Progenitor cell of endocrine pancreas (in vitro differentiated cells): ENCODE measurements at regions not wholly inside any gene's neighbourhood (a gene's known extent, or its start where the extent isn't known, plus 50 kb on each side); places are given as distances from the start of the nearest gene placed in this dataset.
"Not testable (repeated sequence)": the region's sequence is repeated elsewhere in the genome, so short reads cannot be mapped to it uniquely, and the experiment has no call there.

Experiments used
- DNase-seq: peaks from one replicate; pipeline ENCODE4 v3.0.0; 2021; ENCODE audit warnings: low spot score; ENCODE audit not compliant: unreplicated experiment
- H3K27ac Mint-ChIP-seq: 2 replicates; pipeline ENCODE4 v1.8.0; 2021; ENCODE audit warnings: mild to moderate bottlenecking, moderate library complexity, mixed read lengths
- H3K27me3 Mint-ChIP-seq: 2 replicates; pipeline ENCODE4 v1.8.0; 2021; ENCODE audit warnings: mixed read lengths
- H3K36me3 Mint-ChIP-seq: 2 replicates; pipeline ENCODE4 v1.8.0; 2022; ENCODE audit warnings: mixed read lengths; ENCODE audit not compliant: insufficient read depth
- H3K4me1 Mint-ChIP-seq: 2 replicates; pipeline ENCODE4 v1.8.0; 2021; ENCODE audit warnings: low read depth, mixed read lengths
- H3K4me3 Mint-ChIP-seq: 2 replicates; pipeline ENCODE4 v1.8.0; 2021; ENCODE audit warnings: low read depth, mild to moderate bottlenecking, moderate library complexity, mixed read lengths
- H3K9me3 Mint-ChIP-seq: 2 replicates; pipeline ENCODE4 v1.8.0; 2021; ENCODE audit warnings: low read depth, mixed read lengths
- TF ChIP-seq, protein P1 (sequence below): fragments of 200-600 bp; sonication (generic); IDR thresholded peaks from one replicate; pipeline ENCODE4 v1.5.0; 2021; ENCODE audit warnings: antibody characterized with exemption, mild to moderate bottlenecking; ENCODE audit not compliant: unreplicated experiment

DNA sequence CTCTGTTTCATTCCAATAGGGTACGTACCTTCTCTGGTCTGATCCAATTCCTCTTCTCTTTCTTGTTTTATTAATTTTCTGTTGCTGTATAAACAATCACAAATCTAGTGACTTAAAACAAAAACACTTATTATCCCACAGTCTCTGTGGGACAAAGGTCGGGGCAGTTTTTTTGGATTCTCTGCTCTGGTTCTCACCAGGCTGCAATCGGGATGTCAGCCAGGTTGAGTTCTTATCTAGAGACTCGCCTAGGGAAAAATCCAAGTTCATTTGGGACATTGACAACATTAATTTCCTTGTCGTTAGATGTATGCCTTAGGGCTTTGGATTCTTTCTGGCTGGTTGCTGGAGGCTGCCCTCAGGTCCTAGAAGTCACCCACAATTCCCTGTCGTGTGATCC, 430.5 kb upstream of the RORB start:
- Mint-ChIP-seq H3K9me3 (peaks cover 11% of the 10 kb centered on the region), H3K36me3 (no peaks in the 10 kb centered on the region), H3K4me1 (no peaks in the 10 kb centered on the region), H3K27me3 (no peaks in the 10 kb centered on the region), H3K27ac (no peak overlapping the region), H3K4me3 (no peak overlapping the region)
- TF ChIP-seq, protein P1, sequence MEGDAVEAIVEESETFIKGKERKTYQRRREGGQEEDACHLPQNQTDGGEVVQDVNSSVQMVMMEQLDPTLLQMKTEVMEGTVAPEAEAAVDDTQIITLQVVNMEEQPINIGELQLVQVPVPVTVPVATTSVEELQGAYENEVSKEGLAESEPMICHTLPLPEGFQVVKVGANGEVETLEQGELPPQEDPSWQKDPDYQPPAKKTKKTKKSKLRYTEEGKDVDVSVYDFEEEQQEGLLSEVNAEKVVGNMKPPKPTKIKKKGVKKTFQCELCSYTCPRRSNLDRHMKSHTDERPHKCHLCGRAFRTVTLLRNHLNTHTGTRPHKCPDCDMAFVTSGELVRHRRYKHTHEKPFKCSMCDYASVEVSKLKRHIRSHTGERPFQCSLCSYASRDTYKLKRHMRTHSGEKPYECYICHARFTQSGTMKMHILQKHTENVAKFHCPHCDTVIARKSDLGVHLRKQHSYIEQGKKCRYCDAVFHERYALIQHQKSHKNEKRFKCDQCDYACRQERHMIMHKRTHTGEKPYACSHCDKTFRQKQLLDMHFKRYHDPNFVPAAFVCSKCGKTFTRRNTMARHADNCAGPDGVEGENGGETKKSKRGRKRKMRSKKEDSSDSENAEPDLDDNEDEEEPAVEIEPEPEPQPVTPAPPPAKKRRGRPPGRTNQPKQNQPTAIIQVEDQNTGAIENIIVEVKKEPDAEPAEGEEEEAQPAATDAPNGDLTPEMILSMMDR = no peak
- no peak for DNase-seq

DNA sequence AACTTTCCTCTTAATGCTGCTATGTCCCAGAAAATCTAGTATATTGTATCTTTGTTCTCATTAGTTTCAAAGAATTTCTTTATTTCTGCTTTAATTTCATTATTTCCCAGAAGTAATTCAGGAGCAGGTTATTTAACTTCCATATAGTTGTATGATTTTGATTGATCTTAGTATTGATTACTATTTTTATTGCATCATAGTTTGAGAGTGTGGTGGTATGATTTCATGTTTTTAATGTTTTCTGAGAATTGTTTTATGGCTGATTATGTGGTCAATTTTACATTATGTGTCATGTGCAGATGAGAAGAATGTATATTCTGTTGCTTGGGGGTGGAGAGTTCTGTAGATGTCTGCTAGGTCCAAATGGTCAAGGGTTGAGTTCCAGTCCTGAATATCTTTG, 425.6 kb upstream of the RORB start:
- DNase-seq = no peak
- Mint-ChIP-seq H3K27ac (no peak overlapping the region), H3K36me3 (no peaks in the 10 kb centered on the region), H3K4me1 (no peaks in the 10 kb centered on the region), H3K4me3 (no peak overlapping the region), H3K9me3 (peaks cover 17% of the 10 kb centered on the region), H3K27me3 (no peaks in the 10 kb centered on the region)
- TF ChIP-seq, protein P1 = no peak

DNA sequence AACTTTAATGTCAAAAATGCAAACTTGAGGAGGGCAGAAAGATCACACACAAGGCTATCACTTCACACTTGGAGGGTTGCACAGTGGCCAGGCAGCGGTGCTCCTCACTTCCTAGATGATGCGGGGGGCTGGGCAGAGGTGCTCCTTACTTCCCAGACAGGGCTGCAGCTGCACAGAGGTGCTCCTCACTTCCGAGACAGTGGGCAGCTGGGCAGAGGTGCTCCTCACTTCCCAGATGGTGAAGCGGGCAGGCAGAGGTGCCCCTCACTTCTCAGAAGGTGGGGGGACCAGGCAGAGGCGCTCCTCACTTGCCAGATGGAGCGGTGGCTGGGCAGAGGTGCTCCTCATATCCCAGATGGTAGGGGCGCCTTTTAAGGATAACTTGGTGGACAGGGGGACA, 423.2 kb upstream of the RORB start:
- Mint-ChIP-seq H3K4me3 (no peak overlapping the region), H3K27me3 (no peaks in the 10 kb centered on the region), H3K9me3 (peaks cover 17% of the 10 kb centered on the region), H3K27ac (no peak overlapping the region), H3K36me3 (no peaks in the 10 kb centered on the region), H3K4me1 (no peaks in the 10 kb centered on the region)
- TF ChIP-seq, protein P1 = no peak
- no peak for DNase-seq

DNA sequence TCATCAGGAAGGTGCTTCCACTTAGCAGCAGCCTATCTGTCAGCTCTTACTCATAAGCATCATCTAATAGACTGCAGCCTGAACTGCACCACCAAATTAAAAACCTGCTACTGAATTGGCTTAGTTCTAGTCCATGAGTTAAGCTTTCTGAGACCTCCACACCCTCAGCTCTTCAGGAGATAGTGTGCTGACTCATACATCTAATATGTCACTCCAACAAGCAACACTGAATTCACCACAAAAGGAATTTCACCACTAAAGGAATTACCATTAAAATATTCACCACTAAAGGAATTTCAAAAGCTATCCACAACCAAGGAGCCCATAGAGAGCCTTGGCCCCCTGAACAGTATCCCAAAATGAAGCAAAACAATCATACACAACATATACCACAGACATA, 418.5 kb upstream of the RORB start:
- H3K4me1 Mint-ChIP-seq = no peaks in the 10 kb centered on the region
- H3K36me3 Mint-ChIP-seq = no peaks in the 10 kb centered on the region
- no peak overlapping the region for H3K4me3 Mint-ChIP-seq
- H3K27ac Mint-ChIP-seq = no peak overlapping the region
- peaks cover 3% of the 10 kb centered on the region for H3K27me3 Mint-ChIP-seq
- TF ChIP-seq, protein P1 = no peak
- no peak for DNase-seq
- peaks cover 5% of the 10 kb centered on the region for H3K9me3 Mint-ChIP-seq

DNA sequence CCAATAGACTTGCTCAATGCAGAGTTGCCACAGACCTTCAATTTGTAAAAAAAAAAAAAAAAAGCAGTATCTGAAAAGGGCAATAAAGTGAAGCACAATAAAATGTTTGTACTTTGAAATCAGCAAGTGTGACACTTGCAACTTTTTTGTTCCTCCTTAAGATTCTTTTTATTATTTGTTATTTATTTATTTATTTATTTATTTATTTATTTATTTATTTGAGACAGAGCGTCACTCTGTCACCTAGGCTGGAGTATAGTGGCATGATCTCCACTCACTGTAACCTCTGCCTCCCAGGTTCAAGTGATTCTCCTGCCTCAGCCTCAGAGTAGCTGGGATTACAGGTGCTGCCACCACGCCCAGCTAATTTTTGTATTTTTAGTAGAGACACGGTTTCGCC, 416.5 kb upstream of the RORB start:
- not testable (repeated sequence) for H3K4me3 Mint-ChIP-seq, H3K4me1 Mint-ChIP-seq, DNase-seq, H3K9me3 Mint-ChIP-seq, H3K36me3 Mint-ChIP-seq, H3K27ac Mint-ChIP-seq, H3K27me3 Mint-ChIP-seq

DNA sequence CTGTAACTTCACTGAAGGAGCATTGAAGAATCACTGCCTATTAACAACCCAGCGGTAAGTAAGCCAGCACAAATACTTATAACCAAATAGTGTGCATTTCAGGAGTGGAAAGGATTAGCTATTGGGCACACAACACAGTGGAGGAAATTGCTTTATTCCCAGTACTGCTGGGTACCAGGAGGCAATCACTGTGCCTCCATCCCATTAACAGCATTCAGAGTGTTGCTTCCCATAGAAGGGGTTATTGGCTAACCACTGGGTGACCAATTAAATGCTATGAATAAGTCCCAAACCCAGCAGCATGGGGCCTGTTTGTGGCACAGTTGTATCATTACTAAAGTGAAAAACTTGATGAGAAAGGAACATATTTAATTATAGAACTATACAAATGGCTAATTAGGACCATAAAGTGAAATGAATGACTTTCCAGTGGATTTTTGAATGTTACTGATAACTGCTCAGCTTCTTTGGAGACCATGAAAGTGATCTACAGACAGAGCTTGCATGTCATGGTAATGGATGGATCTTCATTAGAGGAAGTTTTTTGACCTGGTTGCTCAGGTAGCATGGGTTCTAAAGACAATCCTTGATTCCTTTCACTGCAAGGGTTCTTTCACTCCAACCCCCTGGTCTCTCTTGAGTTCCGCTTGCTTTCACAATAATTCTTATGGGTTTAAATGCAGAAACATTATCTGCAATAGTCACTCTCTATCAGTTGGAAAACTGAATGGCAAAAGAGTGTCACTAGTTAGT, 413.3 kb upstream of the RORB start:
- peaks cover 5% of the 10 kb centered on the region for H3K9me3 Mint-ChIP-seq
- no peaks in the 10 kb centered on the region for H3K36me3 Mint-ChIP-seq
- TF ChIP-seq, protein P1 = no peak
- H3K27me3 Mint-ChIP-seq = peaks cover 39% of the 10 kb centered on the region
- no peak for DNase-seq
- no peak overlapping the region for H3K4me3 Mint-ChIP-seq
- H3K4me1 Mint-ChIP-seq = peaks cover 1% of the 10 kb centered on the region
- no peak overlapping the region for H3K27ac Mint-ChIP-seq

DNA sequence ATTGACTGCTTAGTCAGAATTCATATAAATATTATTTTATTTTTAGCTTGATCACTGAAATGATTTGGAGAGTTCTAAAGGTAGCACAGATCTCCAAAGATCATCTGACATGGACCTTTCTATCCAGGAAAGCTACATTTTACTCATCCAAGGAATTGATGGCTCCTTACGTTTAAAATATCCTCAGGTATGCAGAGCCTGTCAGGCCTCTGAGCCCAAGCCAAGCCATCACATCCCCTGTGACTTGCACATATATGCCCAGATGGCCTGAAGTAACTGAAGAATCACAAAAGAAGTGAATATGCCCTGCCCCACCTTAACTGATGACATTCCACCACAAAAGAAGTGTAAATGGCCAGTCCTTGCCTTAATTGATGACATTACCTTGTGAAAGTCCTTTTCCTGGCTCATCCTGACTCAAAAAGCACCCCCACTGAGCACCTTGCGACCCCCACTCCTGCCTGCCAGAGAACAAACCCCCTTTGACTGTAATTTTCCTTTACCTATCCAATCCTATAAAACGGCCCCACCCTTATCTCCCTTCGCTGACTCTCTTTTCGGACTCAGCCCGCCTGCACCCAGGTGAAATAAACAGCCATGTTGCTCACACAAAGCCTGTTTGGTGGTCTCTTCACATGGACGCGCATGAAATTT, 411.6 kb upstream of the RORB start:
- not testable (repeated sequence) for H3K4me3 Mint-ChIP-seq, H3K9me3 Mint-ChIP-seq, H3K36me3 Mint-ChIP-seq, DNase-seq, H3K27ac Mint-ChIP-seq, H3K4me1 Mint-ChIP-seq
- H3K27me3 Mint-ChIP-seq = peaks cover 55% of the 10 kb centered on the region

DNA sequence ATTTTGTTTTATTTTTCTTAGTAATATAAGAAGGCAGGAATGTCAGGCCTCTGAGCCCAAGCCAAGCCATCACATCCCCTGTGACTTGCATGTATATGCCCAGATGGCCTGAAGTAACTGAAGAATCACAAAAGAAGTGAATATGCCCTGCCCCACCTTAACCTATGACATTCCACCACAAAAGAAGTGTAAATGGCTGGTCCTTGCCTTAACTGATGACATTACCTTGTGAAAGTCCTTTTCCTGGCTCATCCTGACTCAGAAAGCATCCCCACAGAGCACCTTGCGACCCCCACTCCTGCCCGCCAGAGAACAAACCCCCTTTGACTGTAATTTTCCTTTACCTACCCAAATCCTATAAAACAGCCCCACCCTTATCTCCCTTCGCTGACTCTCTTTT, 406.2 kb upstream of the RORB start:
- H3K36me3 Mint-ChIP-seq, DNase-seq: not testable (repeated sequence)

More for the DNA sequence above, 406.2 kb upstream of the RORB start:
- not testable (repeated sequence) for H3K4me3 Mint-ChIP-seq, H3K27ac Mint-ChIP-seq, H3K9me3 Mint-ChIP-seq, H3K4me1 Mint-ChIP-seq
- peaks cover 52% of the 10 kb centered on the region for H3K27me3 Mint-ChIP-seq
